OCI-LY1 (cell line): ENCODE measurements at regions not wholly inside any gene's neighbourhood (a gene's known extent, or its start where the extent isn't known, plus 50 kb on each side); places are given as distances from the start of the nearest gene placed in this dataset.

Experiments
- H2AFZ ChIP-seq: fragments of 200-600 bp; sonication (generic), shearing (Covaris generic); 2 replicates; pipeline ENCODE4 v1.6.0; 2014; ENCODE audit warnings: antibody characterized with exemption, mild to moderate bottlenecking, low read length
- H3F3A ChIP-seq: fragments of 200-600 bp; sonication (generic), shearing (Covaris generic); 2 replicates; pipeline ENCODE4 v1.6.0; 2014; ENCODE audit warnings: mild to moderate bottlenecking, antibody characterized with exemption, low read length, moderate library complexity; ENCODE audit not compliant: insufficient read depth
- H3K27ac ChIP-seq: fragments of 200-600 bp; sonication (generic); 2 replicates; pipeline ENCODE4 v1.5.1; 2014; ENCODE audit warnings: low read length, mixed run types, mild to moderate bottlenecking, low read depth; ENCODE audit not compliant: poor library complexity, severe bottlenecking
- H3K27me3 ChIP-seq: fragments of 200-600 bp; sonication (generic); 2 replicates; pipeline ENCODE4 v1.6.0; 2014; ENCODE audit warnings: antibody characterized with exemption, mild to moderate bottlenecking, low read length, moderate library complexity; ENCODE audit not compliant: insufficient read depth
- H3K36me3 ChIP-seq: fragments of 200-600 bp; sonication (generic); 2 replicates; pipeline ENCODE4 v1.6.1; 2014; ENCODE audit warnings: mild to moderate bottlenecking, antibody characterized with exemption, low read length, moderate library complexity, mixed read lengths; ENCODE audit not compliant: insufficient read depth
- H3K4me1 ChIP-seq: fragments of 200-600 bp; sonication (generic); 2 replicates; pipeline ENCODE4 v1.5.1; 2014; ENCODE audit warnings: mild to moderate bottlenecking, low read length, moderate library complexity; ENCODE audit not compliant: insufficient read depth, severe bottlenecking
- H3K4me2 ChIP-seq: fragments of 200-600 bp; sonication (generic), shearing (Covaris generic); 2 replicates; pipeline ENCODE4 v1.6.1; 2014; ENCODE audit warnings: low read length
- H3K4me3 ChIP-seq: fragments of 200-600 bp; sonication (generic); 2 replicates; pipeline ENCODE4 v1.5.1; 2014; ENCODE audit warnings: low read length, low read depth, mild to moderate bottlenecking, mixed read lengths; ENCODE audit not compliant: poor library complexity, severe bottlenecking
- H3K79me2 ChIP-seq: fragments of 200-600 bp; shearing (Covaris generic); 2 replicates; pipeline ENCODE4 v1.6.1; 2016; ENCODE audit warnings: mixed run types, low read length, mixed read lengths; ENCODE audit not compliant: insufficient read depth
- H3K9ac ChIP-seq: fragments of 200-600 bp; sonication (generic), shearing (Covaris generic); 2 replicates; pipeline ENCODE4 v1.6.1; 2014; ENCODE audit warnings: mild to moderate bottlenecking, low read length, mixed read lengths
- H3K9me2 ChIP-seq: fragments of 200-600 bp; sonication (generic), shearing (Covaris generic); 2 replicates; pipeline ENCODE4 v1.6.1; 2014; ENCODE audit warnings: low read depth, mild to moderate bottlenecking, low read length, mixed read lengths
- H3K9me3 ChIP-seq: fragments of 200-600 bp; shearing (Covaris generic); 2 replicates; pipeline ENCODE4 v1.6.1; 2014; ENCODE audit warnings: low read length, mixed read lengths
- H4K20me1 ChIP-seq: fragments of 200-600 bp; sonication (generic), shearing (Covaris generic); 2 replicates; pipeline ENCODE4 v1.6.0; 2016; ENCODE audit warnings: mild to moderate bottlenecking, low read length; ENCODE audit not compliant: insufficient read depth
- EZH2 ChIP-seq: fragments of 200-600 bp; sonication (generic), shearing (Covaris generic); IDR thresholded peaks from 2 replicates; pipeline ENCODE4 v1.8.0; 2017; ENCODE audit warnings: borderline replicate concordance, mixed run types, mild to moderate bottlenecking, antibody characterized with exemption, low read length, moderate library complexity, mixed read lengths
- TF ChIP-seq, protein P1 (sequence below): fragments of 200-600 bp; sonication (generic), shearing (Covaris generic); IDR thresholded peaks from 2 replicates; pipeline ENCODE4 v1.5.1; 2017; ENCODE audit warnings: mild to moderate bottlenecking, antibody characterized with exemption, low read length, moderate library complexity, mixed read lengths

GRCh38 chr4:116342143-116342542, 743.2 kb downstream of the TRAM1L1 start:
- H3K27ac ChIP-seq = no peak overlapping the region
- no peaks in the 10 kb centered on the region for H4K20me1 ChIP-seq
- no peaks in the 10 kb centered on the region for H3K9me2 ChIP-seq
- TF ChIP-seq, protein P1, sequence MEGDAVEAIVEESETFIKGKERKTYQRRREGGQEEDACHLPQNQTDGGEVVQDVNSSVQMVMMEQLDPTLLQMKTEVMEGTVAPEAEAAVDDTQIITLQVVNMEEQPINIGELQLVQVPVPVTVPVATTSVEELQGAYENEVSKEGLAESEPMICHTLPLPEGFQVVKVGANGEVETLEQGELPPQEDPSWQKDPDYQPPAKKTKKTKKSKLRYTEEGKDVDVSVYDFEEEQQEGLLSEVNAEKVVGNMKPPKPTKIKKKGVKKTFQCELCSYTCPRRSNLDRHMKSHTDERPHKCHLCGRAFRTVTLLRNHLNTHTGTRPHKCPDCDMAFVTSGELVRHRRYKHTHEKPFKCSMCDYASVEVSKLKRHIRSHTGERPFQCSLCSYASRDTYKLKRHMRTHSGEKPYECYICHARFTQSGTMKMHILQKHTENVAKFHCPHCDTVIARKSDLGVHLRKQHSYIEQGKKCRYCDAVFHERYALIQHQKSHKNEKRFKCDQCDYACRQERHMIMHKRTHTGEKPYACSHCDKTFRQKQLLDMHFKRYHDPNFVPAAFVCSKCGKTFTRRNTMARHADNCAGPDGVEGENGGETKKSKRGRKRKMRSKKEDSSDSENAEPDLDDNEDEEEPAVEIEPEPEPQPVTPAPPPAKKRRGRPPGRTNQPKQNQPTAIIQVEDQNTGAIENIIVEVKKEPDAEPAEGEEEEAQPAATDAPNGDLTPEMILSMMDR = no peak
- no peak for TF ChIP-seq EZH2
- H3K4me1 ChIP-seq = no peaks in the 10 kb centered on the region
- H3K4me3 ChIP-seq = no peak overlapping the region
- H3K27me3 ChIP-seq = no peaks in the 10 kb centered on the region
- no peaks in the 10 kb centered on the region for H3K9me3 ChIP-seq
- H3K9ac ChIP-seq = no peak overlapping the region
- no peaks in the 10 kb centered on the region for H3K79me2 ChIP-seq
- H3K4me2 ChIP-seq = no peak overlapping the region
- H3K36me3 ChIP-seq = no peaks in the 10 kb centered on the region
- H2AFZ ChIP-seq = no peak overlapping the region
- H3F3A ChIP-seq = no peaks in the 10 kb centered on the region

GRCh38 chr4:116332508-116332907, 752.9 kb downstream of the TRAM1L1 start:
- no peaks in the 10 kb centered on the region for H3K79me2 ChIP-seq
- H3K9me3 ChIP-seq = no peaks in the 10 kb centered on the region
- no peak overlapping the region for H3K9ac ChIP-seq
- no peaks in the 10 kb centered on the region for H3K9me2 ChIP-seq
- no peaks in the 10 kb centered on the region for H4K20me1 ChIP-seq
- H3K36me3 ChIP-seq = no peaks in the 10 kb centered on the region
- no peak overlapping the region for H3K27ac ChIP-seq
- H3K4me1 ChIP-seq = no peaks in the 10 kb centered on the region
- H3K27me3 ChIP-seq = no peaks in the 10 kb centered on the region
- TF ChIP-seq EZH2 = no peak
- TF ChIP-seq, protein P1 = no peak
- H3K4me2 ChIP-seq = no peak overlapping the region
- H3F3A ChIP-seq = no peaks in the 10 kb centered on the region
- no peak overlapping the region for H2AFZ ChIP-seq
- H3K4me3 ChIP-seq = no peak overlapping the region

DNA sequence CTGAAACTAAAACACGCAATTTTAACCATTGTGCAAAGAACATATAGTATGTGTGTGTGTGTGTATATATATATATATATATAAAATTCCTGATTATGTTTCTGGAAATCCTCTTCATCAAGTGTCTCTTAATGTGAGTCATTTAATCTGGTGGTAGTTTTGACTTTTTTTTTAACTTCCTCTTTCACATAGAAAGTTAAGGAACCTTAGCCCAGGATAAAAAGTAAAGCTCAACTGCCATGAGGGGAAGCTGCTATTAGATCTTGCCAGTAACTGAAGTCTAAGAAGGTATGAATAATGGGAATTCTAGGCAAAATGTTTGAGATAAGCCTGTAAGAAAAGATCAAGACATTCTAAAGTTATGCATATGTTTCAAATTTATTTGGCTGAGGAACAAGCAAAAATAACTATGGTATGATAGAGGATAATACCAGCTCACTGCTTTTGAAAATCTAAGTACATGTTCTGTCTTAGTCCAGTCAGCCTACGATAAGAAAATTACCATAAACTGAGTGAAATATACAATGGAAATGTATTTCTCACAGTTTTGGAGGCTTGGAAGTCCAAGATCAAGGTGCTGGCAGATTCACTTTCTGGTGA, 757.0 kb downstream of the TRAM1L1 start:
- TF ChIP-seq, protein P1 = no peak
- TF ChIP-seq EZH2 = no peak
- Histone ChIP-seq H3K9ac (no peak overlapping the region), H3K9me2 (no peaks in the 10 kb centered on the region), H3K27ac (no peak overlapping the region), H3K36me3 (no peaks in the 10 kb centered on the region), H3K4me1 (no peaks in the 10 kb centered on the region), H2AFZ (no peak overlapping the region), H3F3A (no peaks in the 10 kb centered on the region), H3K4me3 (no peak overlapping the region), H3K9me3 (no peaks in the 10 kb centered on the region), H3K79me2 (no peaks in the 10 kb centered on the region), H3K27me3 (no peaks in the 10 kb centered on the region), H3K4me2 (no peak overlapping the region), H4K20me1 (no peaks in the 10 kb centered on the region)
